H9 (cell line): ENCODE measurements at regions not wholly inside any gene's neighbourhood (a gene's known extent, or its start where the extent isn't known, plus 50 kb on each side); places are given as distances from the start of the nearest gene placed in this dataset.

Source experiments
- DNase-seq: peaks from one replicate; pipeline ENCODE4 v3.0.0-alpha.2; 2017
- H2AFZ ChIP-seq: one replicate; pipeline ENCODE4 v1.6.1; 2013; ENCODE audit warnings: mild to moderate bottlenecking, low read length, control low read depth, moderate library complexity
- H2AK5ac ChIP-seq: 2 replicates; pipeline ENCODE4 v1.6.1; 2013; ENCODE audit warnings: low read length, control low read depth, mixed read lengths; ENCODE audit not compliant: insufficient read length
- H2BK120ac ChIP-seq: one replicate; pipeline ENCODE4 v1.6.1; 2013; ENCODE audit warnings: low read depth, mild to moderate bottlenecking, low read length, control low read depth, inconsistent platforms; ENCODE audit not compliant: poor library complexity, severe bottlenecking
- H2BK12ac ChIP-seq: 2 replicates; pipeline ENCODE4 v1.6.1; 2013; ENCODE audit warnings: low read length, control low read depth, mixed read lengths, low read depth; ENCODE audit not compliant: insufficient read length
- H2BK15ac ChIP-seq: 2 replicates; pipeline ENCODE4 v1.6.1; 2013; ENCODE audit warnings: low read depth, low read length, control low read depth
- H2BK20ac ChIP-seq: one replicate; pipeline ENCODE4 v1.6.1; 2013; ENCODE audit warnings: low read depth, mild to moderate bottlenecking, low read length, control low read depth, inconsistent platforms; ENCODE audit not compliant: poor library complexity, severe bottlenecking
- H2BK5ac ChIP-seq: 2 replicates; pipeline ENCODE4 v1.6.1; 2013; ENCODE audit warnings: low read length, control low read depth, mixed read lengths; ENCODE audit not compliant: insufficient read length
- H3K14ac ChIP-seq: 2 replicates; pipeline ENCODE4 v1.6.1; 2013; ENCODE audit warnings: low read length, control low read depth; ENCODE audit not compliant: insufficient read depth
- H3K18ac ChIP-seq: 2 replicates; pipeline ENCODE4 v1.6.1; 2013; ENCODE audit warnings: low read depth, mild to moderate bottlenecking, mixed read lengths, low read length, control low read depth; ENCODE audit not compliant: insufficient read length
- H3K23ac ChIP-seq: 2 replicates; pipeline ENCODE4 v1.6.1; 2013; ENCODE audit warnings: low read length, control low read depth, mixed read lengths, low read depth; ENCODE audit not compliant: insufficient read length
- H3K23me2 ChIP-seq: 2 replicates; pipeline ENCODE4 v1.6.1; 2013; ENCODE audit warnings: low read depth, mild to moderate bottlenecking, mixed read lengths, low read length, control low read depth; ENCODE audit not compliant: insufficient read length, poor library complexity, severe bottlenecking
- H3K27ac ChIP-seq: 2 replicates; pipeline ENCODE4 v1.5.1; 2013; ENCODE audit warnings: low read length, control low read depth, mixed read lengths, low read depth; ENCODE audit not compliant: insufficient read length
- H3K27me3 ChIP-seq: 2 replicates; pipeline ENCODE4 v1.6.1; 2013; ENCODE audit warnings: low read length, control low read depth, inconsistent platforms; ENCODE audit not compliant: insufficient read depth
- H3K4ac ChIP-seq: 2 replicates; pipeline ENCODE4 v1.6.1; 2013; ENCODE audit warnings: low read depth, mild to moderate bottlenecking, control low read depth, inconsistent platforms, low read length, moderate library complexity
- H3K4me1 ChIP-seq: 2 replicates; pipeline ENCODE4 v1.6.1; 2013; ENCODE audit warnings: low read length, control low read depth, inconsistent platforms; ENCODE audit not compliant: insufficient read depth
- H3K4me2 ChIP-seq: 2 replicates; pipeline ENCODE4 v1.6.1; 2013; ENCODE audit warnings: low read length, control low read depth, mixed read lengths; ENCODE audit not compliant: insufficient read length, insufficient read depth
- H3K56ac ChIP-seq: 2 replicates; pipeline ENCODE4 v1.6.1; 2013; ENCODE audit warnings: low read depth, mild to moderate bottlenecking, mixed read lengths, low read length, control low read depth; ENCODE audit not compliant: insufficient read length
- H3K79me1 ChIP-seq: 2 replicates; pipeline ENCODE4 v1.6.1; 2013; ENCODE audit warnings: low read depth, mild to moderate bottlenecking, moderate library complexity, low read length, control low read depth, inconsistent platforms; ENCODE audit not compliant: insufficient read depth, poor library complexity, severe bottlenecking
- H3K79me2 ChIP-seq: 2 replicates; pipeline ENCODE4 v1.6.1; 2013; ENCODE audit warnings: low read length, control low read depth, inconsistent platforms; ENCODE audit not compliant: insufficient read depth
- H3K9ac ChIP-seq: 2 replicates; pipeline ENCODE4 v1.6.1; 2013; ENCODE audit warnings: low read length, control low read depth, mixed read lengths; ENCODE audit not compliant: insufficient read length; ENCODE audit errors: extremely low read depth
- H3K9me3 ChIP-seq: one replicate; pipeline ENCODE4 v1.6.1; 2013; ENCODE audit warnings: low read depth, low read length, inconsistent platforms; ENCODE audit not compliant: control insufficient read depth
- H3T11ph ChIP-seq: one replicate; pipeline ENCODE4 v1.6.1; 2013; ENCODE audit warnings: mild to moderate bottlenecking, low read length, control low read depth, inconsistent platforms
- H4K20me1 ChIP-seq: one replicate; pipeline ENCODE4 v1.6.1; 2013; ENCODE audit not compliant: control insufficient read depth, insufficient read length, insufficient read depth
- H4K5ac ChIP-seq: 2 replicates; pipeline ENCODE4 v1.6.1; 2013; ENCODE audit warnings: low read depth, mild to moderate bottlenecking, mixed read lengths, low read length, control low read depth; ENCODE audit not compliant: insufficient read length
- H4K8ac ChIP-seq: replicated peaks from 2 replicates; pipeline ENCODE4 v1.6.1; 2013; ENCODE audit warnings: low read length, control low read depth, mixed read lengths, low read depth; ENCODE audit not compliant: insufficient read length
- H4K91ac ChIP-seq: 2 replicates; pipeline ENCODE4 v1.6.1; 2013; ENCODE audit warnings: low read depth, mild to moderate bottlenecking, moderate library complexity, mixed read lengths, low read length, control low read depth; ENCODE audit not compliant: insufficient read length
- H3K27ac Mint-ChIP-seq, 3 experiments: 2 replicates in 2 of 3; 3 replicates in 1 of 3; pipeline ENCODE4 v1.8.0; 2020 to 2021; ENCODE audit warnings: mixed read lengths in 3 of 3, mild to moderate bottlenecking in 1 of 3, moderate library complexity in 1 of 3
- H3K27me3 Mint-ChIP-seq: 2 replicates; pipeline ENCODE4 v1.8.0; 2021; ENCODE audit warnings: low read depth, mild to moderate bottlenecking, moderate library complexity, mixed read lengths
- H3K36me3 Mint-ChIP-seq, 3 experiments: 2 replicates in 2 of 3; 3 replicates in 1 of 3; pipeline ENCODE4 v1.8.0; 2020 to 2021; ENCODE audit warnings: low read depth in 3 of 3, mixed read lengths in 3 of 3; ENCODE audit not compliant: insufficient read depth in 1 of 3
- H3K4me1 Mint-ChIP-seq, 2 experiments: 2 replicates each; pipeline ENCODE4 v1.8.0; 2020; ENCODE audit warnings: mixed read lengths in 2 of 2
- H3K4me3 Mint-ChIP-seq, 2 experiments: 2 replicates in 1 of 2; 3 replicates in 1 of 2; pipeline ENCODE4 v1.8.0; 2020 to 2021; ENCODE audit warnings: mild to moderate bottlenecking in 2 of 2, mixed read lengths in 2 of 2, moderate library complexity in 1 of 2
- H3K9me3 Mint-ChIP-seq, 2 experiments: 2 replicates in 1 of 2; 3 replicates in 1 of 2; pipeline ENCODE4 v1.8.0; 2020; ENCODE audit warnings: mild to moderate bottlenecking in 2 of 2, mixed read lengths in 2 of 2, moderate library complexity in 1 of 2
- WGBS: extraction: QIAGEN DNeasy Blood & Tissue Kit; methylation state at CpG from one replicate; pipeline ENCODE4 v1.1.7; 2013; ENCODE audit warnings: missing lambda C conversion rate, low lambda C conversion rate, mixed read lengths; ENCODE audit not compliant: insufficient read length; ENCODE audit errors: extremely low coverage; 5-methylcytosine and 5-hydroxymethylcytosine counted together
- TF ChIP-seq, protein P1 (sequence below): fragments of 200-600 bp; sonication (generic); conservative IDR thresholded peaks from 3 replicates; pipeline ENCODE4 v1.8.0; 2021; ENCODE audit warnings: antibody characterized with exemption, mild to moderate bottlenecking

DNA sequence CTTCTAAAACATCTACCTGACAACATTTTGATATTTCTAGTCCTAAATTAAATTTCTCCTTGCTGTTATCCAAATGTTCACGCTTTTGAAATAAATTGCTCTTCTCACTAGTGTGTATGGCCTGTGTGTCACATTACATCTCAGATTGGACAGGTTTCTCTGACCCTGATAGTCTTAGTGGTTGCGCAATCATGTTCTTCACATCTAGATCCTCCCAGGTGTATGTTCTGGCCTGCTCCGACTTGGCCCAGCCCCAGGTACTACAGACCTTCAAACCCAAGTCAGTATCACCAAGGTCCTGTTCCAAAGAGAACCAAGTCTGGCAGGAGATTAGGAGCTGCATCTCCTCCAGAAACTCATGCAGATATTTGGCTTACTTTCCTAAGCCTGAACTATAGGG is 209.5 kb downstream of the ASCL1 start:
- Histone ChIP-seq H3K4me1 (no peaks in the 10 kb centered on the region), H3K4ac (no peak overlapping the region), H4K20me1 (no peaks in the 10 kb centered on the region), H4K91ac (no peak overlapping the region), H3K9me3 (no peaks in the 10 kb centered on the region), H3K27ac (no peak overlapping the region), H3K23me2 (no peaks in the 10 kb centered on the region), H2AK5ac (no peak overlapping the region), H2BK120ac (no peak overlapping the region), H3K18ac (no peak overlapping the region), H2BK5ac (no peak overlapping the region), H3K4me2 (no peak overlapping the region), H3K79me2 (no peaks in the 10 kb centered on the region), H2AFZ (no peak overlapping the region), H2BK12ac (no peak overlapping the region), H3K56ac (no peak overlapping the region), H4K5ac (no peak overlapping the region), H2BK15ac (no peak overlapping the region), H2BK20ac (no peak overlapping the region), H3T11ph (no peak overlapping the region), H3K23ac (no peak overlapping the region), H3K9ac (no peak overlapping the region), H4K8ac (no peak overlapping the region), H3K14ac (no peak overlapping the region), H3K27me3 (no peaks in the 10 kb centered on the region), H3K79me1 (no peaks in the 10 kb centered on the region)
- peaks cover 0 to 5% of the 10 kb centered on the region in 2 experiments; a peak in 2 of 4 replicates for H3K4me1 Mint-ChIP-seq
- no peak overlapping the region for H3K27ac Mint-ChIP-seq
- no peak overlapping the region for H3K4me3 Mint-ChIP-seq
- WGBS = no CpG with 5 or more reads among the region's 3 CpGs
- no peaks in the 10 kb centered on the region; a peak in 1 of 7 replicates for H3K36me3 Mint-ChIP-seq
- H3K27me3 Mint-ChIP-seq = no peaks in the 10 kb centered on the region
- DNase-seq = no peak
- no peaks in the 10 kb centered on the region for H3K9me3 Mint-ChIP-seq
- TF ChIP-seq, protein P1, sequence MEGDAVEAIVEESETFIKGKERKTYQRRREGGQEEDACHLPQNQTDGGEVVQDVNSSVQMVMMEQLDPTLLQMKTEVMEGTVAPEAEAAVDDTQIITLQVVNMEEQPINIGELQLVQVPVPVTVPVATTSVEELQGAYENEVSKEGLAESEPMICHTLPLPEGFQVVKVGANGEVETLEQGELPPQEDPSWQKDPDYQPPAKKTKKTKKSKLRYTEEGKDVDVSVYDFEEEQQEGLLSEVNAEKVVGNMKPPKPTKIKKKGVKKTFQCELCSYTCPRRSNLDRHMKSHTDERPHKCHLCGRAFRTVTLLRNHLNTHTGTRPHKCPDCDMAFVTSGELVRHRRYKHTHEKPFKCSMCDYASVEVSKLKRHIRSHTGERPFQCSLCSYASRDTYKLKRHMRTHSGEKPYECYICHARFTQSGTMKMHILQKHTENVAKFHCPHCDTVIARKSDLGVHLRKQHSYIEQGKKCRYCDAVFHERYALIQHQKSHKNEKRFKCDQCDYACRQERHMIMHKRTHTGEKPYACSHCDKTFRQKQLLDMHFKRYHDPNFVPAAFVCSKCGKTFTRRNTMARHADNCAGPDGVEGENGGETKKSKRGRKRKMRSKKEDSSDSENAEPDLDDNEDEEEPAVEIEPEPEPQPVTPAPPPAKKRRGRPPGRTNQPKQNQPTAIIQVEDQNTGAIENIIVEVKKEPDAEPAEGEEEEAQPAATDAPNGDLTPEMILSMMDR = no peak
